ENCODE measurements at regions not wholly inside any gene's neighbourhood (a gene's known extent, or its start where the extent isn't known, plus 50 kb on each side); places are given as distances from the start of the nearest gene placed in this dataset.

DNA sequence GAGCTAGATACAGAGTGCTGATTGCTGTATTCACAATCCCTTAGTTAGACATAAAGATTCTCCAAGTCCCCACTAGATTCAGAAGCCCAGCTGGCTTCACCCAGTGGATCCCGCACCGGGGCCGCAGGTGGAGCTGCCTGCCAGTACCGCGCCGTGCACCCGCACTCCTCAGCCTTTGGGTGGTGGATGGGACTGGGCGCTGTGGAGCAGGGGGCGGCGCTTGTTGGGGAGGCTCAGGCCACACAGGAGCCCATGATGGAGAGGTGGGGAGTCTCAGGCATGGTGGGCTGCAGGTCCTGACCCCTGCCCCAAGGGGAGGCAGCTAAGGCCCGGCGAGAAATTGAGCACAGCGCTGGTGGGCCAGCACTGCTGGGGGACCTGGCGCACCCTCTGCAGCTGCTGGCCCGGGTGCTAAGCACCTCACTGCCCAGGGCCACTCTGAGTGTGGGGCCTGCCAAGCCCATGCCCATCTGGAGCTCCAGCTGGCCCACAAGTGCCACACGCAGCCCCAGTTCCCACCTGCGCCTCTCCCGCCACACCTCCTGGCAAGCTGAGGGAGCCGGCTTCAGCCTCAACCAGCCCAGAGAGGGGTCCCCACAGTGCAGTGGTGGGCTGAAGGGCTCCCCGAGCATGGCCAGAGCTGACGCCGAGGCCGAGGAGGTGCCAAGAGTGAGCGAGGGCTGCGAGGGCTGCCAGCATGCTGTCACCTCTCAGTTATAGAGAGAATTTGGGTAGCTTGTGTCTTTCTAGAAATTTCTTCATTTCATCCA is 417.6 kb downstream of the METTL15 start:
- TF ChIP-seq, protein P1, sequence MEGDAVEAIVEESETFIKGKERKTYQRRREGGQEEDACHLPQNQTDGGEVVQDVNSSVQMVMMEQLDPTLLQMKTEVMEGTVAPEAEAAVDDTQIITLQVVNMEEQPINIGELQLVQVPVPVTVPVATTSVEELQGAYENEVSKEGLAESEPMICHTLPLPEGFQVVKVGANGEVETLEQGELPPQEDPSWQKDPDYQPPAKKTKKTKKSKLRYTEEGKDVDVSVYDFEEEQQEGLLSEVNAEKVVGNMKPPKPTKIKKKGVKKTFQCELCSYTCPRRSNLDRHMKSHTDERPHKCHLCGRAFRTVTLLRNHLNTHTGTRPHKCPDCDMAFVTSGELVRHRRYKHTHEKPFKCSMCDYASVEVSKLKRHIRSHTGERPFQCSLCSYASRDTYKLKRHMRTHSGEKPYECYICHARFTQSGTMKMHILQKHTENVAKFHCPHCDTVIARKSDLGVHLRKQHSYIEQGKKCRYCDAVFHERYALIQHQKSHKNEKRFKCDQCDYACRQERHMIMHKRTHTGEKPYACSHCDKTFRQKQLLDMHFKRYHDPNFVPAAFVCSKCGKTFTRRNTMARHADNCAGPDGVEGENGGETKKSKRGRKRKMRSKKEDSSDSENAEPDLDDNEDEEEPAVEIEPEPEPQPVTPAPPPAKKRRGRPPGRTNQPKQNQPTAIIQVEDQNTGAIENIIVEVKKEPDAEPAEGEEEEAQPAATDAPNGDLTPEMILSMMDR (IDR thresholded peaks at IDR 0.05; ENCODE audit: extremely low read depth in 1 of 2, insufficient read depth in 1 of 2, low read depth in 1 of 2, low read length in 2 of 2), result no peak
- TF ChIP-seq EZH2 (IDR thresholded peaks at IDR 0.05; ENCODE audit: borderline replicate concordance, low read depth, low read length, severe bottlenecking) (no peak), POLR2A (IDR thresholded peaks at IDR 0.05; ENCODE audit: low read depth, low read length) (no peak), POLR2AphosphoS5 (IDR thresholded peaks at IDR 0.05; ENCODE audit: insufficient read depth, low read depth, low read length) (no peak)
- TF ChIP-seq, protein P2, sequence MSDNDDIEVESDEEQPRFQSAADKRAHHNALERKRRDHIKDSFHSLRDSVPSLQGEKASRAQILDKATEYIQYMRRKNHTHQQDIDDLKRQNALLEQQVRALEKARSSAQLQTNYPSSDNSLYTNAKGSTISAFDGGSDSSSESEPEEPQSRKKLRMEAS (IDR thresholded peaks at IDR 0.05; ENCODE audit: insufficient read depth, insufficient read length), result no peak
